ENCODE measurements at regions not wholly inside any gene's neighbourhood (a gene's known extent, or its start where the extent isn't known, plus 50 kb on each side); places are given as distances from the start of the nearest gene placed in this dataset.

- no peak for TF ChIP-seq CREB1 (IDR thresholded peaks at IDR 0.05)
- TF ChIP-seq, protein P1, sequence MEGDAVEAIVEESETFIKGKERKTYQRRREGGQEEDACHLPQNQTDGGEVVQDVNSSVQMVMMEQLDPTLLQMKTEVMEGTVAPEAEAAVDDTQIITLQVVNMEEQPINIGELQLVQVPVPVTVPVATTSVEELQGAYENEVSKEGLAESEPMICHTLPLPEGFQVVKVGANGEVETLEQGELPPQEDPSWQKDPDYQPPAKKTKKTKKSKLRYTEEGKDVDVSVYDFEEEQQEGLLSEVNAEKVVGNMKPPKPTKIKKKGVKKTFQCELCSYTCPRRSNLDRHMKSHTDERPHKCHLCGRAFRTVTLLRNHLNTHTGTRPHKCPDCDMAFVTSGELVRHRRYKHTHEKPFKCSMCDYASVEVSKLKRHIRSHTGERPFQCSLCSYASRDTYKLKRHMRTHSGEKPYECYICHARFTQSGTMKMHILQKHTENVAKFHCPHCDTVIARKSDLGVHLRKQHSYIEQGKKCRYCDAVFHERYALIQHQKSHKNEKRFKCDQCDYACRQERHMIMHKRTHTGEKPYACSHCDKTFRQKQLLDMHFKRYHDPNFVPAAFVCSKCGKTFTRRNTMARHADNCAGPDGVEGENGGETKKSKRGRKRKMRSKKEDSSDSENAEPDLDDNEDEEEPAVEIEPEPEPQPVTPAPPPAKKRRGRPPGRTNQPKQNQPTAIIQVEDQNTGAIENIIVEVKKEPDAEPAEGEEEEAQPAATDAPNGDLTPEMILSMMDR (IDR thresholded peaks at IDR 0.05; ENCODE audit: control extremely low read depth in 1 of 3, insufficient read depth in 1 of 3, low read depth in 1 of 3, low read length in 3 of 3), result no peak
- no peak for TF ChIP-seq ATF2 (IDR thresholded peaks at IDR 0.05; ENCODE audit: low read length)
- no peak for TF ChIP-seq JUND (IDR thresholded peaks at IDR 0.05; ENCODE audit: low read length)
Observed at GRCh38 chr6:80411486-80411885, 305.0 kb downstream of the BCKDHB start.

Measured in H1 (cell line).